Psoas muscle (tissue), 7 donors: ENCODE measurements at regions not wholly inside any gene's neighbourhood (a gene's known extent, or its start where the extent isn't known, plus 50 kb on each side); places are given as distances from the start of the nearest gene placed in this dataset.

Experiments
- ATAC-seq, 4 donors: fragments of 200-7000 bp; cut with Tn5 transposase; one replicate each; pipeline ENCODE4 v1.9.1; 2020; ENCODE audit warnings: moderate library complexity in 3 of 4, mild to moderate bottlenecking in 2 of 4
- DNase-seq, 2 donors: peaks; one replicate each; pipeline ENCODE4 v3.0.0-alpha.2; 2020
- H3K27ac ChIP-seq: fragments of 200-600 bp; one replicate; pipeline ENCODE4 v1.8.0; 2022
- H3K27me3 ChIP-seq, 3 donors: fragments of 200-600 bp in 1 of 3; one replicate each; pipeline versions ENCODE4 v1.6.1 to v1.8.0; 2013 to 2022; ENCODE audit warnings: low read length in 2 of 3, mild to moderate bottlenecking in 2 of 3, moderate library complexity in 1 of 3; ENCODE audit not compliant: insufficient read depth in 3 of 3
- H3K36me3 ChIP-seq, 2 donors: fragments of 200-600 bp in 1 of 2; one replicate each; pipeline versions ENCODE4 v1.6.1 to v1.8.0; 2013 to 2022; ENCODE audit warnings: low read depth in 1 of 2, mild to moderate bottlenecking in 1 of 2, moderate library complexity in 1 of 2; ENCODE audit not compliant: insufficient read depth in 1 of 2
- H3K4me1 ChIP-seq: fragments of 200-600 bp; one replicate; pipeline ENCODE4 v1.8.0; 2022
- H3K4me3 ChIP-seq: fragments of 200-600 bp; one replicate; pipeline ENCODE4 v1.8.0; 2022; ENCODE audit warnings: mild to moderate bottlenecking
- H3K9me3 ChIP-seq: fragments of 200-600 bp; one replicate; pipeline ENCODE4 v1.8.0; 2022
- WGBS, 3 donors: extraction: QIAGEN DNeasy Blood & Tissue Kit; methylation state at CpG; one replicate each; pipeline versions ENCODE4 v1.1.6 to v1.1.7; 2013; 5-methylcytosine and 5-hydroxymethylcytosine counted together
- intact Hi-C, 2 donors: fragments of 100-400 bp; cut with DNase I; formaldehyde crosslinking; loops; one replicate each; pipeline versions ENCODE4 v1.11.0 to v1.14.2; 2022
- TF ChIP-seq, protein P1 (sequence below): fragments of 200-600 bp; IDR thresholded peaks from one replicate; pipeline ENCODE4 v1.8.0; 2022; ENCODE audit warnings: antibody characterized with exemption
- donor health status: healthy with polysubstance abuse.
- donor health status: DM: no; HTN: no; CAD: no; lungs with moderate emphysema.
- donor health status: Bipolar disorder and iron deficiency.
- donor health status: healthy.
- donor health status: DM: yes; HTN: yes; CAD: no.
- donor health status: DM: no; HTN: no; CAD: no.
- donor health status: DM: yes; HTN: yes; CAD: no.

DNA sequence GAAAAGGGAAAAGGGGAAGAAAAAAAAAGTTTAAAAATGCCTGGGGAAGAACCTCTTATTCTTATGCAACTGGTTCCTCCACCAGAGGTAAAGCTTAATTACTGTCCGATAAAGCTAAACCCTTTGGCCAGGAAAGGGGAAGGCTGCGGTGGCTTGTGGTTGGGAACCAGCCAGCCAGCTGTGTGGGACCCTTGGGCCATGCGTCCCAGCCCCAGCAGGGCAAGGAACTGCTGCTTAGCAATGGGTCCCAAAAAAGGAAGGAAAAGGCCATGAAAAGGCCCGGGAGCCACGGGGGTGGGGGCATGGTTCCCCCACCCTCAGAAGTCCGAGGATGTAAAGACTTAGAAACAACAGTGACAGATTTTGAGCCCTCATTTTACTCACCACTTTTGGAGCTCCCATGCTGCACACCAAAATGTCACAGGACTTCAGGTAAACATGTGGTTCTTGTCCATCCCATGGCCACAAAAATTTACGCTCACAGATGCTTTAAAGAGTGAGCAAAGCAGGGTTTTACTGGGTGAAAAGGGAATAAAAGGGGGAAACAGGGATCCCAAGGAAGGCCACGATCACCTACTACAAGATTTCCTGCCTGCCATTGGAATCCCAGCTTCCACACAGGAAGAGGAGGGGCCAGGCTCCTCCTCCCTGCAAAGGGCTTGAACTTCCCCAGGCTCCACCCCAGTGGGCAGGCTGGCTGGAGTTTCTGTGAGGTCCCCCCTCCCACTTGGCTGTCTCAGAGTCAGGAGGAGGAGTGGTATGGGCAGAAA is 1234.7 kb upstream of the GJE1 start:
- DNase-seq = no peak
- no peak for ATAC-seq
- Histone ChIP-seq H3K27me3 (no peaks in the 10 kb centered on the region), H3K4me1 (no peaks in the 10 kb centered on the region), H3K27ac (no peak overlapping the region), H3K36me3 (no peaks in the 10 kb centered on the region), H3K4me3 (no peak overlapping the region), H3K9me3 (no peaks in the 10 kb centered on the region)
- intact Hi-C loops = no loop called here
- TF ChIP-seq, protein P1, sequence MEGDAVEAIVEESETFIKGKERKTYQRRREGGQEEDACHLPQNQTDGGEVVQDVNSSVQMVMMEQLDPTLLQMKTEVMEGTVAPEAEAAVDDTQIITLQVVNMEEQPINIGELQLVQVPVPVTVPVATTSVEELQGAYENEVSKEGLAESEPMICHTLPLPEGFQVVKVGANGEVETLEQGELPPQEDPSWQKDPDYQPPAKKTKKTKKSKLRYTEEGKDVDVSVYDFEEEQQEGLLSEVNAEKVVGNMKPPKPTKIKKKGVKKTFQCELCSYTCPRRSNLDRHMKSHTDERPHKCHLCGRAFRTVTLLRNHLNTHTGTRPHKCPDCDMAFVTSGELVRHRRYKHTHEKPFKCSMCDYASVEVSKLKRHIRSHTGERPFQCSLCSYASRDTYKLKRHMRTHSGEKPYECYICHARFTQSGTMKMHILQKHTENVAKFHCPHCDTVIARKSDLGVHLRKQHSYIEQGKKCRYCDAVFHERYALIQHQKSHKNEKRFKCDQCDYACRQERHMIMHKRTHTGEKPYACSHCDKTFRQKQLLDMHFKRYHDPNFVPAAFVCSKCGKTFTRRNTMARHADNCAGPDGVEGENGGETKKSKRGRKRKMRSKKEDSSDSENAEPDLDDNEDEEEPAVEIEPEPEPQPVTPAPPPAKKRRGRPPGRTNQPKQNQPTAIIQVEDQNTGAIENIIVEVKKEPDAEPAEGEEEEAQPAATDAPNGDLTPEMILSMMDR = no peak
- 67 to 82% (median 67%) methylated on average over 8 of the region's 8 CpGs for WGBS, 3 donors

GRCh38 chr6:140897349-140897748 is 1235.4 kb upstream of the GJE1 start:
- Histone ChIP-seq H3K27me3 (no peaks in the 10 kb centered on the region), H3K4me1 (no peaks in the 10 kb centered on the region), H3K36me3 (no peaks in the 10 kb centered on the region), H3K4me3 (no peak overlapping the region), H3K27ac (no peak overlapping the region), H3K9me3 (no peaks in the 10 kb centered on the region)
- TF ChIP-seq, protein P1 = no peak
- intact Hi-C loops = no loop called here
- ATAC-seq (no peak), DNase-seq (no peak)
- WGBS, 3 donors = 89 to 98% (median 90%) methylated on average over 3 of the region's 3 CpGs

DNA sequence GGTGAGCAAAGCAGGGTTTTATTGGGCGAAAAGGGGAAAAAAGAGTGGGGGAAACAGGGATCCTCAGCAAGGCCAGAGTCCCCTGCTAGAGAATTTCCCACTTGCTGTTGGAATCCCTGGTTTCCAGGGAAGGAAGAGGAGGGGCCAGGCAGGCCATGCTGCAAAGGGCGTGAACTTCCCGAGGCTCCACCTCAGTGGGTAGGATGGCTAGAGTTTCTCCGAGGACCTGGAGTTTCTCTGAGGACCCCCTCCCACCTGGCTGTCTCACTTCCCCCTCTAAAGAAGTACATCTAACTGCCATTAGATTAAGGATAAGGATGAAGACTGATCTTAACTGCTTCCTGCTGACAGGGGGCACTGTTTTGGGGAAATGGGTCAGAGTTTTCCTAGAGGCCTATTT is 1239.3 kb upstream of the GJE1 start:
- Histone ChIP-seq H3K4me1 (no peaks in the 10 kb centered on the region), H3K4me3 (no peak overlapping the region), H3K27me3 (no peaks in the 10 kb centered on the region), H3K36me3 (no peaks in the 10 kb centered on the region), H3K27ac (no peak overlapping the region), H3K9me3 (no peaks in the 10 kb centered on the region)
- intact Hi-C loops = no loop called here
- no peak for DNase-seq
- TF ChIP-seq, protein P1 = no peak
- ATAC-seq = no peak
- 64 to 75% (median 68%) methylated on average over 4 of the region's 4 CpGs for WGBS, 3 donors

- H3K9me3 ChIP-seq = peaks cover 4% of the 10 kb centered on the region
- intact Hi-C loops = no loop called here
- ATAC-seq (no peak), DNase-seq (no peak)
- no peaks in the 10 kb centered on the region for H3K27me3 ChIP-seq
- H3K36me3 ChIP-seq = no peaks in the 10 kb centered on the region
- no peaks in the 10 kb centered on the region for H3K4me1 ChIP-seq
- TF ChIP-seq, protein P1 = no peak
- H3K4me3 ChIP-seq = no peak overlapping the region
- H3K27ac ChIP-seq = no peak overlapping the region
Measured at GRCh38 chr6:140879946-140880345, 1252.8 kb upstream of the GJE1 start.

- H3K27me3 ChIP-seq = no peaks in the 10 kb centered on the region
- H3K9me3 ChIP-seq = peaks cover 4% of the 10 kb centered on the region
- DNase-seq = no peak
- intact Hi-C loops = no loop called here
- TF ChIP-seq, protein P1 = no peak
- no peak overlapping the region for H3K4me3 ChIP-seq
- no peak for ATAC-seq
- no peaks in the 10 kb centered on the region for H3K36me3 ChIP-seq
- no peaks in the 10 kb centered on the region for H3K4me1 ChIP-seq
- H3K27ac ChIP-seq = no peak overlapping the region
- WGBS, 3 donors = 92 to 95% (median 93%) methylated on average over 3 of the region's 3 CpGs
Measured at GRCh38 chr6:140874066-140874465, 1258.7 kb upstream of the GJE1 start.
